COLO668 (cell line): ENCODE measurements at regions not wholly inside any gene's neighbourhood (a gene's known extent, or its start where the extent isn't known, plus 50 kb on each side); places are given as distances from the start of the nearest gene placed in this dataset.

Experiments
- DNase-seq: peaks from one replicate; lab custom pipeline; 2025; ENCODE audit not compliant: unreplicated experiment; lab: John Stamatoyannopoulos, UW

GRCh38 chr18:32544088-32544487, 73.4 kb upstream of the GAREM1 start:
- DNase-seq = no peak

GRCh38 chr18:32542221-32542798, 71.6 kb upstream of the GAREM1 start:
- DNase-seq = no peak

DNA sequence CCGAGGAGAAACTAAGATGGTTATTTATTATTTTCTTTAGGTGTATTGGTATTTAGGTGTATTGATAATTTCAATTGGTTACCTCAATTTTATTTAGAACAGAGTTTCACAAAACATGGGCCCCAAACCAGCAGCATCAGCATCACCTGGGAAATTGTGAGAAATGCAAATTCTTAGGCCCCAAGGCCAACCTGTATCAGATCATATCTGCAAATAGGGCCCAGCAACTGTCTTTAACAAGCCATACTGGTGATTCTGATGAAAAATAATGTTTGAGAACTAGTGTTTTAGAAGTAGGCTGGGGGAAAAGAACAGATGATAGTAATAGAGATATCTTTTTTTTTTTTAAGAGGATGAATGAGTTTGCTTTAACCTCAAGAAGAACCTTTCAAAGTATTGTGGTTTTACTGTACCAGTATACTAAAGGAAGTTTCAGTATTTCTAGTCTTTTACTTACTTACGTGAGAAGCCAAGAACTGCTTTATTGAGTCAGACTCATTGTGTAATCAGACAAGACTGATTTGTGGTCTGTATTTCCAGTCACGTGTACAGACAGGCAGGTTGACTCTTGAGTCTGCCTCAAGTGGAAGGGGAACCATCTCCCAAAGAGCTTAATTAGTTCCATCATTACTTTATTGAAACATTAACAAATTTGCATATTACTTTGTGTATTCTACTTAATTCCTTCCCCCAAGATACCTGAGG, 60.4 kb upstream of the GAREM1 start:
- DNase-seq = no peak

DNA sequence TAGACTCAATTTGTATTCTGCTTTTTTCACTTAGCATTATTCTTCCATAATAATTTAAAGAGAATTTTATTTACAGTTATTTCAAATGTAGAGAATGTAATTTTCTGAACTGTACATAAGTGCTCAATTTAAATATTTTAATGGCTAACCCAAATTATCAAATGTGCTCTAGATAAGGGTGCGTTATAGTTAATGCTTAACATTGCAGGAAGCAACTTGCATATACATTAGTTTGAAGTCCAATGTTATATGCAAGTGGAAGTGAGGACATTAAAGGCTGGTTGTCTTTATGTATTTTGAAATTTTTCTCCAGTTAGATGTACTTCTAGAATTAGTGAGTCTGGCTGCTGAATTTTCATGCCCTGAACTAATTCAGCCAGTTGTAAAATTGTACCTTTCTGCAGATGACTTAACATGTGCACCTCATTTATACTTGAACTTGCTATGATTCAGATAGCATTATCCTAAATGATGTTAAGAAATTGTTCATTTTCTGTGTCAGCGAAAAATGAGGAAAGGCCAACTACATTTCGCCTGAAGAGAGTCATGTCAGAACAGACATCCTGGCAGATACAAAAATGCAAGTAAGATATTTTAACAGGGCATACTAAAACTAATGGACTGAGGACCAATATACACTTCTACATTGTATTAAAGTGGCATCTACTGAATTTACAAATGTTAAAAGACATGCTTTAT, 59.2 kb upstream of the GAREM1 start:
- no peak for DNase-seq

DNA sequence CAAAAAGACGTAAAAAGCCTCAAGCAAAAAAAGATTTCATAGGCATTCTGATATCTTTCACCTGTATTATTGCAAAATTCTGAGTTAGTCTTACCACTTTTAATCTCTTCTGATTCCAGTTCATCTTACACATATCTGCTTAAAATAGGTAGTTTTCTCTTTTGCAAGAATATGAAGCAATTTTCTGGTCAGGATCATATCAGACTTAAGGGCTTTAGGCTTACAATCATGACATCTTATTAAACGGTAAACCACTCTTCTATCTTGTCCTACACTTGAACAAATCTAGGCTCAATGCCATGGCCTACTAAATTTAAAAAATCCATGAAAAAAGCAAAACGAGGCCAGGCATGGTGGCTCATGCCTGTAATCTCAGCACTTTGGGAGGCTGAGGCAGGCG, 50.1 kb upstream of the GAREM1 start:
- DNase-seq = no peak
